HEK293 (cell line): ENCODE measurements at regions not wholly inside any gene's neighbourhood (a gene's known extent, or its start where the extent isn't known, plus 50 kb on each side); places are given as distances from the start of the nearest gene placed in this dataset.

ENCODE experiments used
- CTCF ChIA-PET: fragments of 350-600 bp; formaldehyde crosslinking; extraction: SDS; loops from one replicate; lab custom pipeline; 2021; ENCODE audit warnings: antibody characterized with exemption; lab: Yijun Ruan, JAX
- POLR2A ChIA-PET: fragments of 300-600 bp; formaldehyde crosslinking; extraction: SDS; loops from one replicate; lab custom pipeline; 2020; ENCODE audit warnings: antibody characterized with exemption, inconsistent platforms; lab: Yijun Ruan, JAX
- H3K27ac ChIP-seq: fragments of 200-500 bp; sonication (Bioruptor generic); 2 replicates; pipeline ENCODE4 v1.5.1; 2014; ENCODE audit warnings: low read depth, low read length, control low read depth, inconsistent platforms; ENCODE audit errors: extremely low read depth
- H3K36me3 ChIP-seq, 2 experiments: fragments of 200-500 bp in 1 of 2; sonication (Bioruptor generic) in 1 of 2; 1 replicate in 1 of 2; 2 replicates in 1 of 2; pipeline ENCODE4 v1.5.1; 2014 to 2017; ENCODE audit warnings: inconsistent platforms in 2 of 2, low read length in 2 of 2; ENCODE audit not compliant: control insufficient read depth in 2 of 2, insufficient read depth in 1 of 2
- H3K4me1 ChIP-seq: fragments of 200-500 bp; sonication (Bioruptor generic); 2 replicates; pipeline ENCODE4 v1.5.1; 2014; ENCODE audit warnings: mild to moderate bottlenecking, low read length, inconsistent platforms; ENCODE audit not compliant: control insufficient read depth, insufficient read depth
- H3K4me3 ChIP-seq: 2 replicates; pipeline ENCODE4 v1.5.1; 2011; ENCODE audit warnings: low read depth, mild to moderate bottlenecking, control low read depth, low read length, moderate library complexity
- H3K9me3 ChIP-seq: fragments of 200-500 bp; sonication (Bioruptor generic); 2 replicates; pipeline ENCODE4 v1.5.1; 2014; ENCODE audit warnings: low read depth, low read length, inconsistent platforms; ENCODE audit not compliant: control insufficient read depth, insufficient read depth
- GLIS1 ChIP-seq: fragments of 450-650 bp; formaldehyde crosslinking; IDR thresholded peaks from 2 replicates; pipeline ENCODE4 v1.5.1; 2016; ENCODE audit warnings: missing biosample characterization, missing genetic modification characterization
- HOXC10 ChIP-seq: sonication (generic); formaldehyde crosslinking; IDR thresholded peaks from 2 replicates; pipeline ENCODE4 v1.8.1; 2023; ENCODE audit warnings: mild to moderate bottlenecking, missing genetic modification reagents
- MYNN ChIP-seq: fragments of 450-650 bp; formaldehyde crosslinking; IDR thresholded peaks from 2 replicates; pipeline ENCODE4 v1.5.1; 2016; ENCODE audit warnings: missing biosample characterization, missing genetic modification characterization, borderline replicate concordance
- PRDM1 ChIP-seq: fragments of 450-650 bp; formaldehyde crosslinking; IDR thresholded peaks from 2 replicates; pipeline ENCODE4; 2016; ENCODE audit warnings: missing biosample characterization, missing genetic modification characterization
- REST ChIP-seq: fragments of 450-650 bp; formaldehyde crosslinking; IDR thresholded peaks from 2 replicates; pipeline ENCODE4 v1.5.1; 2016; ENCODE audit warnings: missing biosample characterization, missing genetic modification characterization
- SP2 ChIP-seq: fragments of 450-650 bp; formaldehyde crosslinking; IDR thresholded peaks from 2 replicates; pipeline ENCODE4 v1.5.1; 2016; ENCODE audit warnings: missing biosample characterization, missing genetic modification characterization
- WT1 ChIP-seq: fragments of 450-650 bp; formaldehyde crosslinking; IDR thresholded peaks from 2 replicates; pipeline ENCODE4 v1.5.1; 2016; ENCODE audit warnings: missing biosample characterization, missing genetic modification characterization
- ZFP37 ChIP-seq: fragments of 450-650 bp; formaldehyde crosslinking; IDR thresholded peaks from 2 replicates; pipeline ENCODE4 v1.5.1; 2016; ENCODE audit warnings: missing biosample characterization, missing genetic modification characterization
- ZFP41 ChIP-seq: fragments of 450-650 bp; formaldehyde crosslinking; IDR thresholded peaks from 2 replicates; pipeline ENCODE4 v1.5.1; 2016; ENCODE audit warnings: missing biosample characterization, missing genetic modification characterization, borderline replicate concordance
- ZNF146 ChIP-seq: fragments of 450-650 bp; formaldehyde crosslinking; IDR thresholded peaks from 2 replicates; pipeline ENCODE4 v1.5.1; 2016; ENCODE audit warnings: missing biosample characterization, missing genetic modification characterization
- ZNF2 ChIP-seq: fragments of 450-650 bp; formaldehyde crosslinking; IDR thresholded peaks from 2 replicates; pipeline ENCODE4 v1.5.1; 2016; ENCODE audit warnings: missing biosample characterization, missing genetic modification characterization
- ZNF239 ChIP-seq: fragments of 450-650 bp; formaldehyde crosslinking; IDR thresholded peaks from 2 replicates; pipeline ENCODE4 v1.5.1; 2016; ENCODE audit warnings: missing biosample characterization, missing genetic modification characterization
- ZNF24 ChIP-seq: fragments of 450-650 bp; formaldehyde crosslinking; IDR thresholded peaks from 2 replicates; pipeline ENCODE4 v1.5.1; 2016; ENCODE audit warnings: missing biosample characterization, missing genetic modification characterization
- ZNF248 ChIP-seq: fragments of 450-650 bp; formaldehyde crosslinking; IDR thresholded peaks from 2 replicates; pipeline ENCODE4 v1.5.1; 2017; ENCODE audit warnings: missing biosample characterization, missing genetic modification characterization
- ZNF416 ChIP-seq: fragments of 450-650 bp; formaldehyde crosslinking; IDR thresholded peaks from 2 replicates; pipeline ENCODE4 v1.5.1; 2016; ENCODE audit warnings: missing biosample characterization, missing genetic modification characterization
- ZNF473 ChIP-seq: fragments of 450-650 bp; formaldehyde crosslinking; IDR thresholded peaks from 2 replicates; pipeline ENCODE4 v1.5.1; 2017; ENCODE audit warnings: missing biosample characterization, missing genetic modification characterization
- ZNF560 ChIP-seq: fragments of 450-650 bp; formaldehyde crosslinking; IDR thresholded peaks from 2 replicates; pipeline ENCODE4 v1.5.1; 2017; ENCODE audit warnings: missing biosample characterization, missing genetic modification characterization, borderline replicate concordance
- ZNF571 ChIP-seq: fragments of 450-650 bp; formaldehyde crosslinking; IDR thresholded peaks from 2 replicates; pipeline ENCODE4 v1.5.0; 2017; ENCODE audit warnings: missing biosample characterization, missing genetic modification characterization
- ZNF621 ChIP-seq: fragments of 450-650 bp; formaldehyde crosslinking; IDR thresholded peaks from 2 replicates; pipeline ENCODE4 v1.5.1; 2017; ENCODE audit warnings: missing biosample characterization, missing genetic modification characterization
- ZNF785 ChIP-seq: fragments of 450-650 bp; formaldehyde crosslinking; IDR thresholded peaks from 2 replicates; pipeline ENCODE4 v1.5.1; 2016; ENCODE audit warnings: missing biosample characterization, missing genetic modification characterization
- TF ChIP-seq, protein P1 (sequence below): fragments of 450-650 bp; formaldehyde crosslinking; IDR thresholded peaks from 2 replicates; pipeline ENCODE4 v1.5.1; 2016; ENCODE audit warnings: missing biosample characterization, missing genetic modification characterization
- TF ChIP-seq, protein P2 (sequence below): fragments of 450-650 bp; formaldehyde crosslinking; IDR thresholded peaks from 2 replicates; pipeline ENCODE4 v1.5.1; 2016; ENCODE audit warnings: missing biosample characterization, missing genetic modification characterization
- TF ChIP-seq, protein P3 (sequence below): fragments of 450-650 bp; formaldehyde crosslinking; IDR thresholded peaks from 2 replicates; pipeline ENCODE4 v1.5.1; 2017; ENCODE audit warnings: missing biosample characterization, missing genetic modification characterization
- TF ChIP-seq, protein P4 (sequence below): IDR thresholded peaks from 2 replicates; pipeline ENCODE4 v1.6.1; 2011; ENCODE audit warnings: mild to moderate bottlenecking, low read depth, low read length, borderline replicate concordance
- TF ChIP-seq, protein P5 (sequence below): fragments of 450-650 bp; formaldehyde crosslinking; IDR thresholded peaks from 2 replicates; pipeline ENCODE4 v1.5.1; 2016; ENCODE audit warnings: missing biosample characterization, missing genetic modification characterization, borderline replicate concordance

DNA sequence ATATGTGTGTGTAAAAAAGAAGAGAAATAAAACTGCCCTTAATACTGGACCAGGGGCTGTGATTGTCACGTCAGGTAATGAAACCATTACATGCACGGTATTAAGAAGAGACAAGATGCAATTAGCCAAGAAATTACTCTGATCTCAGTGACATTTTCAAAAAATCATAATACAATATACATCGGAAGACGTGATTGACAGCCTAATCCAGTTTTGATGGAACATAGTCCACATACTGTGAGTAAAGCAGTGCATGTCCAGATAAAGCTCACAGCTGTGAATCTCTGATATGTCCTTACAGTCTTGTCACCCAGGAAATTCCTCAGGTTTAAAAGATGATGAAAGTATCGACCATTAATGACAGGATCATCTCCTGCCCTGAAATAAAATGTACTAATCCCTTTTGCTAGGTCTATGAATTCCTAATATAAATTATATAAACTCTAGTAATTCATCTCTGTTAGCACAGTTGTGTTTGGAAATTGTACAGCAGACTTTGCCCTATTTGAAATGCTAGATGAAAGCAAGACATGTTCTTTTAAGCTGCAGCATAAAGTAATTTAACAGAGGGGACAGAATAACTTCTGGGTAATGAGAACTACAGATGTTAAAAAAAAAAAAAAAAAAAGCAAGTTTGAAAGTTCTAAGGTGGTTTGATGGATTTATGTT lies 119.5 kb upstream of the TMCO5A start:
- no peaks in the 10 kb centered on the region for H3K36me3 ChIP-seq
- no peak overlapping the region for H3K27ac ChIP-seq
- no peaks in the 10 kb centered on the region for H3K9me3 ChIP-seq
- no peak overlapping the region for H3K4me3 ChIP-seq
- ChIA-PET CTCF (no interaction called here), POLR2A (no interaction called here)
- TF ChIP-seq ZNF571 (tag by site-specific recombination), result no peak
- TF ChIP-seq ZFP37 (tag by site-specific recombination), result no peak
- TF ChIP-seq HOXC10 (CRISPR knock-in tag), result no peak
- TF ChIP-seq, protein P1, sequence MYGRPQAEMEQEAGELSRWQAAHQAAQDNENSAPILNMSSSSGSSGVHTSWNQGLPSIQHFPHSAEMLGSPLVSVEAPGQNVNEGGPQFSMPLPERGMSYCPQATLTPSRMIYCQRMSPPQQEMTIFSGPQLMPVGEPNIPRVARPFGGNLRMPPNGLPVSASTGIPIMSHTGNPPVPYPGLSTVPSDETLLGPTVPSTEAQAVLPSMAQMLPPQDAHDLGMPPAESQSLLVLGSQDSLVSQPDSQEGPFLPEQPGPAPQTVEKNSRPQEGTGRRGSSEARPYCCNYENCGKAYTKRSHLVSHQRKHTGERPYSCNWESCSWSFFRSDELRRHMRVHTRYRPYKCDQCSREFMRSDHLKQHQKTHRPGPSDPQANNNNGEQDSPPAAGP, result no peak
- TF ChIP-seq ZNF621, result no peak
- TF ChIP-seq ZNF2, result no peak
- TF ChIP-seq, protein P2, sequence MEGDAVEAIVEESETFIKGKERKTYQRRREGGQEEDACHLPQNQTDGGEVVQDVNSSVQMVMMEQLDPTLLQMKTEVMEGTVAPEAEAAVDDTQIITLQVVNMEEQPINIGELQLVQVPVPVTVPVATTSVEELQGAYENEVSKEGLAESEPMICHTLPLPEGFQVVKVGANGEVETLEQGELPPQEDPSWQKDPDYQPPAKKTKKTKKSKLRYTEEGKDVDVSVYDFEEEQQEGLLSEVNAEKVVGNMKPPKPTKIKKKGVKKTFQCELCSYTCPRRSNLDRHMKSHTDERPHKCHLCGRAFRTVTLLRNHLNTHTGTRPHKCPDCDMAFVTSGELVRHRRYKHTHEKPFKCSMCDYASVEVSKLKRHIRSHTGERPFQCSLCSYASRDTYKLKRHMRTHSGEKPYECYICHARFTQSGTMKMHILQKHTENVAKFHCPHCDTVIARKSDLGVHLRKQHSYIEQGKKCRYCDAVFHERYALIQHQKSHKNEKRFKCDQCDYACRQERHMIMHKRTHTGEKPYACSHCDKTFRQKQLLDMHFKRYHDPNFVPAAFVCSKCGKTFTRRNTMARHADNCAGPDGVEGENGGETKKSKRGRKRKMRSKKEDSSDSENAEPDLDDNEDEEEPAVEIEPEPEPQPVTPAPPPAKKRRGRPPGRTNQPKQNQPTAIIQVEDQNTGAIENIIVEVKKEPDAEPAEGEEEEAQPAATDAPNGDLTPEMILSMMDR (tag by site-specific recombination), result no peak
- TF ChIP-seq ZNF248 (tag by site-specific recombination), result no peak
- no peak for TF ChIP-seq ZNF24 (tag by site-specific recombination)
- no peak for TF ChIP-seq MYNN
- TF ChIP-seq, protein P3, sequence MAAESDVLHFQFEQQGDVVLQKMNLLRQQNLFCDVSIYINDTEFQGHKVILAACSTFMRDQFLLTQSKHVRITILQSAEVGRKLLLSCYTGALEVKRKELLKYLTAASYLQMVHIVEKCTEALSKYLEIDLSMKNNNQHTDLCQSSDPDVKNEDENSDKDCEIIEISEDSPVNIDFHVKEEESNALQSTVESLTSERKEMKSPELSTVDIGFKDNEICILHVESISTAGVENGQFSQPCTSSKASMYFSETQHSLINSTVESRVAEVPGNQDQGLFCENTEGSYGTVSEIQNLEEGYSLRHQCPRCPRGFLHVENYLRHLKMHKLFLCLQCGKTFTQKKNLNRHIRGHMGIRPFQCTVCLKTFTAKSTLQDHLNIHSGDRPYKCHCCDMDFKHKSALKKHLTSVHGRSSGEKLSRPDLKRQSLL, result no peak
- TF ChIP-seq ZNF416 (tag by site-specific recombination), result no peak
- no peak for TF ChIP-seq ZNF146 (tag by site-specific recombination)
- TF ChIP-seq, protein P4, sequence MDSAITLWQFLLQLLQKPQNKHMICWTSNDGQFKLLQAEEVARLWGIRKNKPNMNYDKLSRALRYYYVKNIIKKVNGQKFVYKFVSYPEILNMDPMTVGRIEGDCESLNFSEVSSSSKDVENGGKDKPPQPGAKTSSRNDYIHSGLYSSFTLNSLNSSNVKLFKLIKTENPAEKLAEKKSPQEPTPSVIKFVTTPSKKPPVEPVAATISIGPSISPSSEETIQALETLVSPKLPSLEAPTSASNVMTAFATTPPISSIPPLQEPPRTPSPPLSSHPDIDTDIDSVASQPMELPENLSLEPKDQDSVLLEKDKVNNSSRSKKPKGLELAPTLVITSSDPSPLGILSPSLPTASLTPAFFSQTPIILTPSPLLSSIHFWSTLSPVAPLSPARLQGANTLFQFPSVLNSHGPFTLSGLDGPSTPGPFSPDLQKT, result no peak
- TF ChIP-seq ZNF785 (tag by site-specific recombination), result no peak
- TF ChIP-seq ZNF473 (tag by site-specific recombination), result no peak
- TF ChIP-seq SP2, result no peak
- TF ChIP-seq PRDM1 (tag by site-specific recombination), result no peak
- no peaks in the 10 kb centered on the region for H3K4me1 ChIP-seq

DNA sequence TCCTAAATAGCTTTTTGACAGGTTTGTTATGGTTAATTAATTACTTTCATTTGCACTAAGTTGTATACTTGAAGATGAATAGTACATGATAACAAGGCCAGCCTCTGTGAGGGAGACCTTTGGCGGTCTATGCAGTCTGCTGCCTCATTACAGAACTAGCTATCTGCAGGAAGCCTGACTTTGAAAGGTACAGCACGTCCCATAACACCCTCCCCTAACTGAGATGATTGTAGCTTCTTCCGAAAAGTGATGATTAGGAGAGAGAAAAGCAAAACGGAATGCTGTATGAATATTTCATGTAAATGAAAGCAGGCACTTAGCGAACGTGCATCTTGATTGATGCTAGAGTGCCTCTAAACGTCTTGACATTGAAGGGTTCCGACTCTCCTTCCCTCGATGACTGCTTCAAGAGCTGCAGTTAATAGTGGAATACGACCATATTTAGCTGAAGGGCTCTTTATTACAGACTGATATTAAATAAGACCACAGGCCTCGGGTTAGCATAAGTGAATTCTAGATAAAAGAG lies 116.2 kb upstream of the TMCO5A start:
- Histone ChIP-seq H3K4me3 (no peak overlapping the region), H3K4me1 (no peaks in the 10 kb centered on the region), H3K9me3 (no peaks in the 10 kb centered on the region), H3K27ac (no peak overlapping the region), H3K36me3 (no peaks in the 10 kb centered on the region)
- CTCF ChIA-PET, result interaction anchor here (0.9 kb wide), 1 partner anchor 54 kb away, joined by 4 read pairs; no protein-coding TSS in a partner anchor
- POLR2A ChIA-PET, result no interaction called here
- TF ChIP-seq ZNF239 (tag by site-specific recombination) (no peak), ZFP41 (tag by site-specific recombination) (no peak), SP2 (no peak), ZNF621 (no peak), ZNF560 (tag by site-specific recombination) (no peak), WT1 (tag by site-specific recombination) (no peak), REST (tag by site-specific recombination) (no peak), GLIS1 (no peak)
- TF ChIP-seq, protein P5, sequence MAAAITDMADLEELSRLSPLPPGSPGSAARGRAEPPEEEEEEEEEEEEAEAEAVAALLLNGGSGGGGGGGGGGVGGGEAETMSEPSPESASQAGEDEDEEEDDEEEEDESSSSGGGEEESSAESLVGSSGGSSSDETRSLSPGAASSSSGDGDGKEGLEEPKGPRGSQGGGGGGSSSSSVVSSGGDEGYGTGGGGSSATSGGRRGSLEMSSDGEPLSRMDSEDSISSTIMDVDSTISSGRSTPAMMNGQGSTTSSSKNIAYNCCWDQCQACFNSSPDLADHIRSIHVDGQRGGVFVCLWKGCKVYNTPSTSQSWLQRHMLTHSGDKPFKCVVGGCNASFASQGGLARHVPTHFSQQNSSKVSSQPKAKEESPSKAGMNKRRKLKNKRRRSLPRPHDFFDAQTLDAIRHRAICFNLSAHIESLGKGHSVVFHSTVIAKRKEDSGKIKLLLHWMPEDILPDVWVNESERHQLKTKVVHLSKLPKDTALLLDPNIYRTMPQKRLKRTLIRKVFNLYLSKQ (tag by site-specific recombination), result no peak
